HG03280 (cell line): ENCODE measurements at regions not wholly inside any gene's neighbourhood (a gene's known extent, or its start where the extent isn't known, plus 50 kb on each side); places are given as distances from the start of the nearest gene placed in this dataset.
"Not testable (repeated sequence)": the region's sequence is repeated elsewhere in the genome, so short reads cannot be mapped to it uniquely, and the experiment has no call there.

ENCODE experiments used
- ATAC-seq: cut with Tn5 transposase; IDR thresholded peaks from one replicate; pipeline ENCODE4 v1.9.1; 2021; ENCODE audit warnings: mild to moderate bottlenecking, moderate library complexity; ENCODE audit not compliant: unreplicated experiment

GRCh38 chr5:20890936-20891335 is 902.9 kb upstream of the CDH18 start:
- ATAC-seq = not testable (repeated sequence)

- ATAC-seq = not testable (repeated sequence)
These were observed 887.7 kb upstream of the CDH18 start for GRCh38 chr5:20875726-20876125.

GRCh38 chr5:20865892-20866291 is 877.9 kb upstream of the CDH18 start:
- not testable (repeated sequence) for ATAC-seq

GRCh38 chr5:20833081-20833627 is 845.2 kb upstream of the CDH18 start:
- no peak for ATAC-seq

GRCh38 chr5:20832204-20833080 is 844.4 kb upstream of the CDH18 start:
- ATAC-seq = no peak

- not testable (repeated sequence) for ATAC-seq
These were observed 838.0 kb upstream of the CDH18 start for GRCh38 chr5:20825951-20826350.

- not testable (repeated sequence) for ATAC-seq
These were observed 809.2 kb upstream of the CDH18 start for GRCh38 chr5:20797216-20797615.

- not testable (repeated sequence) for ATAC-seq
These were observed 796.8 kb upstream of the CDH18 start for GRCh38 chr5:20784755-20785154.

GRCh38 chr5:20783484-20783883 is 795.5 kb upstream of the CDH18 start:
- ATAC-seq = not testable (repeated sequence)

- not testable (repeated sequence) for ATAC-seq
These were observed 783.3 kb upstream of the CDH18 start for GRCh38 chr5:20771338-20771737.

GRCh38 chr5:20765074-20765473 is 777.1 kb upstream of the CDH18 start:
- ATAC-seq = not testable (repeated sequence)

GRCh38 chr5:20759459-20759858 is 771.5 kb upstream of the CDH18 start:
- ATAC-seq = not testable (repeated sequence)

- ATAC-seq = not testable (repeated sequence)
These were observed 764.2 kb upstream of the CDH18 start for GRCh38 chr5:20752179-20752578.

GRCh38 chr5:20735715-20736114 is 747.7 kb upstream of the CDH18 start:
- ATAC-seq = peak; percentile 73

- not testable (repeated sequence) for ATAC-seq
These were observed 744.2 kb upstream of the CDH18 start for GRCh38 chr5:20732223-20732622.

- ATAC-seq = not testable (repeated sequence)
These were observed 733.3 kb upstream of the CDH18 start for GRCh38 chr5:20721286-20721685.

GRCh38 chr5:20711520-20712155 is 723.6 kb upstream of the CDH18 start:
- ATAC-seq = not testable (repeated sequence)

GRCh38 chr5:20707634-20708033 is 719.6 kb upstream of the CDH18 start:
- ATAC-seq = not testable (repeated sequence)

GRCh38 chr5:20694121-20694520 is 706.1 kb upstream of the CDH18 start:
- ATAC-seq = no peak

GRCh38 chr5:20692913-20693312 is 704.9 kb upstream of the CDH18 start:
- ATAC-seq = no peak

- ATAC-seq = no peak
These were observed 695.4 kb upstream of the CDH18 start for GRCh38 chr5:20683241-20683940.
